Spleen (tissue), 7 donors: ENCODE measurements at regions not wholly inside any gene's neighbourhood (a gene's known extent, or its start where the extent isn't known, plus 50 kb on each side); places are given as distances from the start of the nearest gene placed in this dataset.

Experiments used
- POLR2A ChIP-seq, 3 donors: fragments of 450-650 bp; IDR thresholded peaks; one replicate each; pipeline ENCODE4 v1.5.1; 2017; ENCODE audit warnings: antibody characterized with exemption in 3 of 3, mild to moderate bottlenecking in 1 of 3
- POLR2AphosphoS5 ChIP-seq, 3 donors: sonication (generic); formaldehyde crosslinking; IDR thresholded peaks; one replicate each; pipeline ENCODE4 v1.5.1; 2017; ENCODE audit warnings: antibody characterized with exemption in 3 of 3
- TF ChIP-seq, protein P1 (sequence below), 11 experiments: fragments of 200-600 bp in 7 of 11; fragments of 450-650 bp in 4 of 11; sonication (generic) in 4 of 11; IDR thresholded peaks in 8 of 11; conservative IDR thresholded peaks in 3 of 11; 1 replicate in 7 of 11; 2 replicates in 4 of 11; pipeline versions ENCODE4 v1.4.0 to v1.8.0; 2016 to 2021; ENCODE audit warnings: antibody characterized with exemption in 11 of 11, inconsistent platforms in 4 of 11, mild to moderate bottlenecking in 1 of 11
- donor health status: DM: no; HTN: no; CAD: no; lungs with moderate emphysema.
- donor health status: DM: no; HTN: no; CAD: no.
- donor health status: DM: no; HTN: no; CAD: no.

DNA sequence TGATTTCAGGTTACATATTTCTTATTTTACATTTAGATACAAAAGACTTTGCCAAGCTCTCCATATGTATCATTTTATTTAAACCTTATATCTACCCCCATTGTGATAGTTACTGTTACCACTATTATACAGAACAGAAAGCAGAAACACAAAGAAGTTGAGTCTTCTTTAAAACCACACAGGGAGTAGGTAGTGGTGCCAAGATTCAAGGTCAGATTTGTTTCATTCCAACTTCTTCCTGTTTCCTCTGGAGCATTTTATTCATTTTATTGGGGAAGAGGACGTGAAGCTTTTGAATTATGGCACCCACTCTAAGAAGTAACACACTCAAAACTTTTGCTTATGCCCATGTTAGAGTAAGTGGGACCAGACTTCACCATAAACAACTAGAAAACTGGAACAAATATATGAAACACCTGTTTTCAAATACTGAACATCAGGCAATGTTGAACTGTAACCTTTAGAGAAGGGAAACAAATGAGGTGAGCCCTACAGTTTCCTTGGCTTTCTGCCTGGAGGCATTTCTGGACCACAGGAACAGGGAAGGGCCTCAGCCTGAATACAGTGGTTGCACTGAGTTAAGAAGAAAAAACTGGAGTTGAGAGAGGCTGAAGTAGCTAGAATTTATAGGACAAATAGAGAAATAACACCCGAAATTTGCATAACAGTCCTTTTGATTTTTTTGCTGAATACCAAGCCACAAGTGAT, 160.4 kb upstream of the SSTR1 start:
- TF ChIP-seq, protein P1, sequence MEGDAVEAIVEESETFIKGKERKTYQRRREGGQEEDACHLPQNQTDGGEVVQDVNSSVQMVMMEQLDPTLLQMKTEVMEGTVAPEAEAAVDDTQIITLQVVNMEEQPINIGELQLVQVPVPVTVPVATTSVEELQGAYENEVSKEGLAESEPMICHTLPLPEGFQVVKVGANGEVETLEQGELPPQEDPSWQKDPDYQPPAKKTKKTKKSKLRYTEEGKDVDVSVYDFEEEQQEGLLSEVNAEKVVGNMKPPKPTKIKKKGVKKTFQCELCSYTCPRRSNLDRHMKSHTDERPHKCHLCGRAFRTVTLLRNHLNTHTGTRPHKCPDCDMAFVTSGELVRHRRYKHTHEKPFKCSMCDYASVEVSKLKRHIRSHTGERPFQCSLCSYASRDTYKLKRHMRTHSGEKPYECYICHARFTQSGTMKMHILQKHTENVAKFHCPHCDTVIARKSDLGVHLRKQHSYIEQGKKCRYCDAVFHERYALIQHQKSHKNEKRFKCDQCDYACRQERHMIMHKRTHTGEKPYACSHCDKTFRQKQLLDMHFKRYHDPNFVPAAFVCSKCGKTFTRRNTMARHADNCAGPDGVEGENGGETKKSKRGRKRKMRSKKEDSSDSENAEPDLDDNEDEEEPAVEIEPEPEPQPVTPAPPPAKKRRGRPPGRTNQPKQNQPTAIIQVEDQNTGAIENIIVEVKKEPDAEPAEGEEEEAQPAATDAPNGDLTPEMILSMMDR (IDR thresholded peaks at IDR 0.05 in 8 of 11, conservative IDR thresholded peaks at IDR 0.05 in 3 of 11): no peak
- TF ChIP-seq POLR2A (IDR thresholded peaks at IDR 0.05) (no peak), POLR2AphosphoS5 (IDR thresholded peaks at IDR 0.05) (no peak)
